ENCODE measurements at regions not wholly inside any gene's neighbourhood (a gene's known extent, or its start where the extent isn't known, plus 50 kb on each side); places are given as distances from the start of the nearest gene placed in this dataset.

- TF ChIP-seq CTCF (IDR thresholded peaks at IDR 0.05): no peak
- TF ChIP-seq POLR2A (IDR thresholded peaks at IDR 0.05): no peak
Observed at GRCh38 chr5:4215143-4215542, 619.5 kb downstream of the IRX1 start.

Measured in esophagus squamous epithelium (tissue), 4 donors.